Adrenal gland (tissue), 9 donors: ENCODE measurements at regions not wholly inside any gene's neighbourhood (a gene's known extent, or its start where the extent isn't known, plus 50 kb on each side); places are given as distances from the start of the nearest gene placed in this dataset.

Source experiments
- DNase-seq, 7 donors: peaks; one replicate each; pipeline ENCODE4 v3.0.0-alpha.2; 2019 to 2020
- H3K27ac ChIP-seq, 5 donors: fragments of 200-600 bp; sonication (generic) in 4 of 5; 1 replicate in 3 of 5; 2 replicates in 2 of 5; pipeline versions ENCODE4 v1.5.1 to v1.8.0; 2016 to 2020; ENCODE audit warnings: mild to moderate bottlenecking in 1 of 5
- H3K27me3 ChIP-seq: fragments of 200-600 bp; 2 replicates; pipeline ENCODE4 v1.8.0; 2021
- H3K36me3 ChIP-seq, 2 donors: fragments of 200-600 bp; replicated peaks in 1 of 2; 1 replicate in 1 of 2; 2 replicates in 1 of 2; pipeline versions ENCODE4 v1.5.1 to v1.8.0; 2018 to 2022
- H3K4me1 ChIP-seq, 2 donors: fragments of 200-600 bp; replicated peaks in 1 of 2; 1 replicate in 1 of 2; 2 replicates in 1 of 2; pipeline versions ENCODE4 v1.5.1 to v1.8.0; 2018 to 2021
- H3K4me3 ChIP-seq, 4 donors: fragments of 200-600 bp; sonication (generic) in 3 of 4; one replicate each; pipeline ENCODE4 v1.5.1; 2016 to 2018
- H3K9me3 ChIP-seq, 3 donors: fragments of 200-600 bp; sonication (generic) in 1 of 3; replicated peaks in 1 of 3; 1 replicate in 2 of 3; 2 replicates in 1 of 3; pipeline versions ENCODE4 v1.5.1 to v1.8.0; 2016 to 2021
- CTCF ChIP-seq, 6 experiments: fragments of 450-650 bp in 4 of 6; fragments of 200-600 bp in 2 of 6; sonication (generic) in 1 of 6; IDR thresholded peaks; 1 replicate in 5 of 6; 2 replicates in 1 of 6; pipeline versions ENCODE4 v1.5.1 to v1.8.0; 2016 to 2021; ENCODE audit warnings: antibody characterized with exemption in 6 of 6, mild to moderate bottlenecking in 2 of 6, moderate library complexity in 1 of 6
- POLR2A ChIP-seq, 2 donors: fragments of 450-650 bp; IDR thresholded peaks; one replicate each; pipeline ENCODE4 v1.6.1; 2017; ENCODE audit warnings: antibody characterized with exemption in 2 of 2, mild to moderate bottlenecking in 2 of 2, moderate library complexity in 1 of 2
- WGBS, 4 donors: extraction: QIAGEN DNeasy Blood & Tissue Kit in 2 of 4; methylation state at CpG; one replicate each; pipeline versions ENCODE4 v1.1.5 to v1.1.7; 2013 to 2017; 5-methylcytosine and 5-hydroxymethylcytosine counted together
- intact Hi-C, 2 donors: fragments of 100-400 bp; cut with DNase I; formaldehyde crosslinking; loops; one replicate each; pipeline versions ENCODE4 v1.14.1 to v1.15.0; 2022 to 2023
- donor health status: healthy with polysubstance abuse.
- donor health status: Bipolar disorder and iron deficiency.
- donor health status: DM: yes; HTN: yes; CAD: no.
- donor health status: DM: no; HTN: no; CAD: no.
- donor health status: DM: no; HTN: no; CAD: no.

GRCh38 chr6:115610696-115611095 lies 450.0 kb downstream of the FRK start:
- Histone ChIP-seq H3K4me3 (no peak overlapping the region), H3K4me1 (no peaks in the 10 kb centered on the region), H3K27me3 (no peaks in the 10 kb centered on the region), H3K27ac (no peak overlapping the region), H3K36me3 (no peaks in the 10 kb centered on the region), H3K9me3 (no peaks in the 10 kb centered on the region)
- TF ChIP-seq POLR2A (IDR thresholded peaks at IDR 0.05) (no peak), CTCF (IDR thresholded peaks at IDR 0.05) (no peak)
- peak in 1 of 7 donors; percentile 15 for DNase-seq
- intact Hi-C loops = no loop called here
- WGBS, 4 donors = 41 to 45% (median 43%) methylated on average over 5 of the region's 5 CpGs

GRCh38 chr6:115609111-115609510 lies 451.6 kb downstream of the FRK start:
- no peaks in the 10 kb centered on the region for H3K27me3 ChIP-seq
- H3K4me1 ChIP-seq = no peaks in the 10 kb centered on the region
- no peaks in the 10 kb centered on the region for H3K9me3 ChIP-seq
- H3K27ac ChIP-seq = no peak overlapping the region
- H3K36me3 ChIP-seq = no peaks in the 10 kb centered on the region
- TF ChIP-seq CTCF (IDR thresholded peaks at IDR 0.05) = no peak
- TF ChIP-seq POLR2A (IDR thresholded peaks at IDR 0.05) = no peak
- DNase-seq = no peak
- 84 to 94% (median 88%) methylated on average over 4 of the region's 4 CpGs for WGBS, 4 donors
- intact Hi-C loops = no loop called here
- no peak overlapping the region for H3K4me3 ChIP-seq

- Histone ChIP-seq H3K27me3 (no peaks in the 10 kb centered on the region), H3K9me3 (no peaks in the 10 kb centered on the region), H3K27ac (no peak overlapping the region), H3K4me1 (no peaks in the 10 kb centered on the region), H3K4me3 (no peak overlapping the region), H3K36me3 (no peaks in the 10 kb centered on the region)
- 87 to 91% (median 89%) methylated on average over 3 of the region's 3 CpGs for WGBS, 4 donors
- intact Hi-C loops = no loop called here
- TF ChIP-seq POLR2A (IDR thresholded peaks at IDR 0.05) (no peak), CTCF (IDR thresholded peaks at IDR 0.05) (no peak)
- DNase-seq = no peak
Observed at GRCh38 chr6:115602466-115602865, 458.2 kb downstream of the FRK start.

GRCh38 chr6:115601509-115601908 lies 459.2 kb downstream of the FRK start:
- Histone ChIP-seq H3K4me1 (no peaks in the 10 kb centered on the region), H3K4me3 (no peak overlapping the region), H3K36me3 (no peaks in the 10 kb centered on the region), H3K27ac (no peak overlapping the region), H3K27me3 (no peaks in the 10 kb centered on the region), H3K9me3 (no peaks in the 10 kb centered on the region)
- intact Hi-C loops = no loop called here
- DNase-seq = no peak
- TF ChIP-seq POLR2A (IDR thresholded peaks at IDR 0.05) (no peak), CTCF (IDR thresholded peaks at IDR 0.05) (no peak)
- 52 to 68% (median 57%) methylated on average over 2 of the region's 2 CpGs for WGBS, 4 donors
